GM18507 (cell line): ENCODE measurements at regions not wholly inside any gene's neighbourhood (a gene's known extent, or its start where the extent isn't known, plus 50 kb on each side); places are given as distances from the start of the nearest gene placed in this dataset.

Experiments
- DNase-seq: peaks from one replicate; pipeline ENCODE4 v3.0.0; 2011; ENCODE audit warnings: low read depth; ENCODE audit not compliant: insufficient read length; ENCODE audit errors: extremely low spot score
- FAIRE-seq: peaks from 2 replicates; lab custom pipeline; 2011; peaks lifted over from hg19 to GRCh38; lab: Jason Lieb, UNC

DNA sequence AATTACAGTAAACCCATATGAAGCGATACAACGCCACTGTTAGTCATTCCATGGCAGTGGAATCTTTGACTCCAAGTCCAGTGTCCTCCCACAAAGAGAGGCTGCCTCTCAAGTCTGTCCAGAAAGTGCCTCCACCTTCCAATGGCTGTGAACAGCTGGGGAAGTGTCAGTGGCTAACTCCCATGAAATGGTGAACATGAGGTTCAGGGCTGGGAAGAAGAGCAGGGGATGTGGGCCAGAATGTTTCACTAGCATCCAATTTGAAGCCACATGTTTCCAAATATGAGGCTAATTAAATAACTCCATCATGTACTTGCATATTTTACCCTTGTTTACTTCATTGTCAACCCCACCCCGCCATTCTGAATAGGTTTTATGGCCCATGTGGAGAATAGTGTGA lies 53.1 kb upstream of the CHST15 start:
- DNase-seq (no peak), FAIRE-seq (no peak)

DNA sequence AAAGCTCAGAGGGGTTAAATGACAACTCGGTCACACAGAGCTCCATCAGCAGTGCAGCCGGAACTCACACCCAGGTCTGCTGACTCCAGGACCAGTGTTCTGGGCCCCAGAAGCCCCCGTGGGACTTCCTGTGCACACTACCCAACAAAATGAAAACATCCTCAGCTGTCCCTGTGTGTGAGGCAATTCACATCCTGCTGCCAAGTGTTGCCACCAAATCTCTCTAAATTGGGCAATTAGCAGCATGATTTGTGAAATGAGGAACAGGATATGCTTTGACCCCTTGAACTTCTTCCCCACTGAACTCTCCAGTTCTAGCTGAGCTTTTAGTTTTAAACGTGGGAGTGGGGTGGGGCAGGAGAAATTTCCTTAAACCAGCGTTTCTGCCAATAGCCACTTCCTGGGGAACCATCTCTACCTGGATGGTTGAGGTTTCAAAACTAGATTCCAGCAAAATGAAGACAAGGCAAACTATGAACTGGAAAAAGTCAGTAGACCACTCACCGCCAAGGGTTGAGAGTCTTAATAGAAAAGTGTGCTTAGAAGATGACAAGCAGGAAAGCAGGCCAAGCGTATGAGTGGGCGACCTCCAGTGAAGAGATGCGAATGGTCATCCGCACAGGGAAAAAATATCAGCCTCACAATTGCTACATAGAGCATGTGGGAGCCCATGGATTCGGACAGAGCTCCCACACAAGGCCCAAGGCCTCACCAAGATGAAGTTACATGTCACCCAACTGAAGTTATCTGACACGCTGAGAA lies 51.9 kb upstream of the CHST15 start:
- no peak for FAIRE-seq
- DNase-seq: no peak

DNA sequence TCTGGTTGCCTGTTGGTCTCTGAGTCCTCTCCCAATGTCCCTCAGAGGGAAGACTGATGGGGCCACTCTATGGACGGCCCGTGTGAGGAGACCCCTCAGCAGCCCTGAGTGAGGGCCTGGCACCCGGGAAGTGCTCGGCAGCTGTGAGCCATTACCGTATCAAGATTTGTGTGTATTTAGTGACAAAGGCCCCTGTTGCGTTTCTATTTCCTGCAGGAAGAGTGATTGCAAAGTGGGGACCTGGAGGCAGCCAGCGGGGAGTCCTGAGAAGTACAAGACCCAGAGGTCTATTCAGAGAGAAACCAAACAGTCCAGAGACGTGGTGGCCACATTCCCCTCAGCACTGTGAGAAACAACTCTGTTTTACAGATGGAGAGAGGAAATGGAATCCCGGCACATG lies 51.1 kb upstream of the CHST15 start:
- FAIRE-seq: no peak
- DNase-seq: no peak

DNA sequence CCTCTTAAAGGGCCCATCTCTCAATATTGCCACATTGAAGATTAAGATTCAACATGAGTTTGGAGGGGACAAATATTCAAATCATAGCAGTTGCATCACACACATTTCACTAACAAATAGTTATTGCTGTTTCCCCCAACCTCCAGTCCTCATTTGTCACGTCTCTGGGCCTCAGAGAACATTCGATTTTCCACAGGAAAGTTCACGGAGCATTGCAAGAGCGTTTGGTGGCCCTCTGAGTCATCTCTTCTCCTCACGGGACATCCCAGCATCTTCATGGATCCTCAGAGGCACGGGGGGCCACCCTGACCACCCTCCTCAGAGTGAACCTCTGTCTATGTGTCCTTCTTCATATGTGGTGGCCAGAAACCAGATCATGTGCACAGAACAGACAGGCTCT lies 50.3 kb upstream of the CHST15 start:
- no peak for FAIRE-seq
- no peak for DNase-seq
